ENCODE measurements at regions not wholly inside any gene's neighbourhood (a gene's known extent, or its start where the extent isn't known, plus 50 kb on each side); places are given as distances from the start of the nearest gene placed in this dataset.

DNA sequence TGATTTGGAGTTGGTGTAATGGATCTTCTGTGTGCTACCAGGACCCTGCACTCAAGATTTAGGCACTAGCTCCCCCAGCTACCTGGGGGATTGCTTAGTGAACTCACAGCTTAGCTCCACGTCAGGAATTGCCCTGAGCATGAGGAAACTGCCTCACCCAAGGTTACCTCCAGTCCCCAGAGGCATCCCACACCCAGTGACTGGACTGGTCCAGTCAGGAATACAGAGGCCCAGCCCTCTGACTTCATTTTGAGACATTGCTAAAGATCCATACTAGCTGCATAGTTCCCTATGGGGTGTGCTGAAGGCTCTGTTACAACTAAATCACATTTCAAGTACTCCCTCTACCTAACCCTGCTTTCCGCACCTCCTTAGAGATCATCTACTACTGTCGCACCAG is 364.7 kb downstream of the EFNA5 start:
- no peak for TF ChIP-seq ARNTL (CRISPR knock-in tag; IDR thresholded peaks at IDR 0.05; ENCODE audit: borderline replicate concordance, low read depth)
- no peak for TF ChIP-seq ZFP30 (CRISPR knock-in tag; IDR thresholded peaks at IDR 0.05)
- TF ChIP-seq RARB (CRISPR knock-in tag; IDR thresholded peaks at IDR 0.05): no peak
- no peak for TF ChIP-seq TOX (CRISPR knock-in tag; IDR thresholded peaks at IDR 0.05; ENCODE audit: borderline replicate concordance)
- TF ChIP-seq PATZ1 (CRISPR knock-in tag; IDR thresholded peaks at IDR 0.05; ENCODE audit: borderline replicate concordance): no peak
- no peak for TF ChIP-seq ZFP3 (CRISPR knock-in tag; IDR thresholded peaks at IDR 0.05)
- TF ChIP-seq ISL1 (CRISPR knock-in tag; IDR thresholded peaks at IDR 0.05): no peak
- TF ChIP-seq CSDC2 (CRISPR knock-in tag; IDR thresholded peaks at IDR 0.05): no peak
- TF ChIP-seq PPARA (CRISPR knock-in tag; IDR thresholded peaks at IDR 0.05; ENCODE audit: borderline replicate concordance): no peak
- TF ChIP-seq ZNF8 (CRISPR knock-in tag; IDR thresholded peaks at IDR 0.05): no peak
- no peak for TF ChIP-seq ESRRG (CRISPR knock-in tag; IDR thresholded peaks at IDR 0.05)
